Esophagus squamous epithelium (tissue), 5 donors: ENCODE measurements at regions not wholly inside any gene's neighbourhood (a gene's known extent, or its start where the extent isn't known, plus 50 kb on each side); places are given as distances from the start of the nearest gene placed in this dataset.

Experiments
- DNase-seq: peaks from one replicate; lab custom pipeline; 2025; lab: John Stamatoyannopoulos, UW
- H3K27ac ChIP-seq, 4 donors: fragments of 200-600 bp; sonication (generic); one replicate each; pipeline ENCODE4 v1.5.1; 2016 to 2019; ENCODE audit warnings: mild to moderate bottlenecking in 1 of 4
- H3K27me3 ChIP-seq, 4 donors: fragments of 200-600 bp; sonication (generic); 1 replicate in 3 of 4; 2 replicates in 1 of 4; pipeline versions ENCODE4 v1.5.1 to v1.6.0; 2017 to 2021; ENCODE audit warnings: antibody characterized with exemption in 1 of 4
- H3K36me3 ChIP-seq, 3 donors: fragments of 200-600 bp; sonication (generic); one replicate each; pipeline ENCODE4 v1.5.1; 2016 to 2019
- H3K4me1 ChIP-seq, 3 donors: fragments of 200-600 bp; sonication (generic); one replicate each; pipeline ENCODE4 v1.5.1; 2017 to 2019
- H3K4me3 ChIP-seq, 4 donors: fragments of 200-600 bp; sonication (generic); 1 replicate in 3 of 4; 2 replicates in 1 of 4; pipeline ENCODE4 v1.5.1; 2016 to 2019; ENCODE audit warnings: mild to moderate bottlenecking in 2 of 4, moderate library complexity in 1 of 4
- H3K9me3 ChIP-seq, 3 donors: fragments of 200-600 bp; sonication (generic); one replicate each; pipeline ENCODE4 v1.5.1; 2016 to 2019
- CTCF ChIP-seq, 6 experiments: fragments of 450-650 bp in 4 of 6; fragments of 200-600 bp in 2 of 6; sonication (generic) in 2 of 6; IDR thresholded peaks; one replicate each; pipeline ENCODE4 v1.5.1; 2016 to 2019; ENCODE audit warnings: antibody characterized with exemption in 6 of 6, mild to moderate bottlenecking in 4 of 6, moderate library complexity in 4 of 6
- POLR2A ChIP-seq, 4 donors: fragments of 450-650 bp; IDR thresholded peaks; one replicate each; pipeline ENCODE4 v1.6.1; 2017; ENCODE audit warnings: antibody characterized with exemption in 4 of 4, mild to moderate bottlenecking in 4 of 4, moderate library complexity in 3 of 4
- WGBS, 2 donors: methylation state at CpG; one replicate each; pipeline ENCODE4 v1.1.5; 2018; 5-methylcytosine and 5-hydroxymethylcytosine counted together
- intact Hi-C: fragments of 100-400 bp; cut with DNase I; formaldehyde crosslinking; loops from one replicate; pipeline ENCODE4 v1.15.0; 2022
- donor health status: DM: yes; HTN: yes; CAD: no.

DNA sequence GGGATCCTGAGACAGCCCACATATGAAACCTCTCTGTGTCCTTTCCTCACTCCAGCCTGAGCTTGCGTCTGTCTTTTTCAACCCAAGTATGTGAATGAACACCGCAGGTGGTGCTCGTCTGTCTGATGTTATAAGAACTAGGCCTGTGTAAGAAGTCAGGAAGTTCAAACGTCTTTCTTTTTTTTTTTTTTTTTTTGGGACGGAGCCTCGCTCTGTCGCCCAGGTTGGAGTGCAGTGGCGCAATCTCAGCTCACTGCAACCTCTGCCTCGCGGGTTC is 92.3 kb downstream of the ANKRD10 start:
- DNase-seq, result no peak
- Histone ChIP-seq H3K4me3 (no peak overlapping the region), H3K4me1 (peaks cover 0 to 6% (median 0%) of the 10 kb centered on the region in 3 donors), H3K27me3 (no peaks in the 10 kb centered on the region), H3K9me3 (no peaks in the 10 kb centered on the region), H3K27ac (no peak overlapping the region), H3K36me3 (no peaks in the 10 kb centered on the region)
- WGBS, 2 donors, result 55 to 76% methylated on average over 4 to 6 of the region's 10 CpGs
- intact Hi-C loops, result no loop called here
- TF ChIP-seq CTCF (IDR thresholded peaks at IDR 0.05), result no peak
- no peak for TF ChIP-seq POLR2A (IDR thresholded peaks at IDR 0.05)

- H3K4me1 ChIP-seq, result no peaks in the 10 kb centered on the region
- intact Hi-C loops, result no loop called here
- peaks cover 0 to under 1% (median 0%) of the 10 kb centered on the region in 4 donors for H3K27me3 ChIP-seq
- WGBS, 2 donors, result 65 to 86% methylated on average over 11 to 13 of the region's 13 CpGs
- H3K9me3 ChIP-seq, result no peaks in the 10 kb centered on the region
- no peaks in the 10 kb centered on the region for H3K36me3 ChIP-seq
- no peak for DNase-seq
- H3K27ac ChIP-seq, result no peak overlapping the region
- TF ChIP-seq POLR2A (IDR thresholded peaks at IDR 0.05) (no peak), CTCF (IDR thresholded peaks at IDR 0.05) (no peak)
- H3K4me3 ChIP-seq, result no peak overlapping the region
These were observed 90.1 kb downstream of the ANKRD10 start for GRCh38 chr13:110824702-110825300.

GRCh38 chr13:110825516-110825915 is 89.4 kb downstream of the ANKRD10 start:
- H3K9me3 ChIP-seq, result no peaks in the 10 kb centered on the region
- 72 to 86% methylated on average over 6 to 8 of the region's 13 CpGs for WGBS, 2 donors
- peaks cover 0 to 8% (median 0%) of the 10 kb centered on the region in 4 donors for H3K27me3 ChIP-seq
- H3K27ac ChIP-seq, result no peak overlapping the region
- no peak overlapping the region for H3K4me3 ChIP-seq
- TF ChIP-seq CTCF (IDR thresholded peaks at IDR 0.05) (no peak), POLR2A (IDR thresholded peaks at IDR 0.05) (no peak)
- no peaks in the 10 kb centered on the region for H3K36me3 ChIP-seq
- no peak for DNase-seq
- intact Hi-C loops, result no loop called here
- H3K4me1 ChIP-seq, result no peaks in the 10 kb centered on the region

- no peak for DNase-seq
- H3K36me3 ChIP-seq, result no peaks in the 10 kb centered on the region
- no peak overlapping the region for H3K4me3 ChIP-seq
- peaks cover 0 to 14% (median 0%) of the 10 kb centered on the region in 4 donors for H3K27me3 ChIP-seq
- WGBS, 2 donors, result 73 to 87% methylated on average over 2 to 4 of the region's 5 CpGs
- no peaks in the 10 kb centered on the region for H3K4me1 ChIP-seq
- H3K27ac ChIP-seq, result no peak overlapping the region
- TF ChIP-seq POLR2A (IDR thresholded peaks at IDR 0.05) (no peak), CTCF (IDR thresholded peaks at IDR 0.05) (no peak)
- no peaks in the 10 kb centered on the region for H3K9me3 ChIP-seq
- intact Hi-C loops, result no loop called here
These were observed 88.8 kb downstream of the ANKRD10 start for GRCh38 chr13:110826101-110826500.

GRCh38 chr13:110826861-110827672 is 87.8 kb downstream of the ANKRD10 start:
- H3K27me3 ChIP-seq, result peaks cover 0 to 24% (median 0%) of the 10 kb centered on the region in 4 donors
- H3K4me3 ChIP-seq, result no peak overlapping the region
- 84 to 92% methylated on average over 2 of the region's 4 CpGs for WGBS, 2 donors
- TF ChIP-seq POLR2A (IDR thresholded peaks at IDR 0.05), result no peak
- no peak for TF ChIP-seq CTCF (IDR thresholded peaks at IDR 0.05)
- intact Hi-C loops, result no loop called here
- H3K27ac ChIP-seq, result no peak overlapping the region
- H3K4me1 ChIP-seq, result no peaks in the 10 kb centered on the region
- H3K9me3 ChIP-seq, result no peaks in the 10 kb centered on the region
- no peaks in the 10 kb centered on the region for H3K36me3 ChIP-seq
- DNase-seq, result no peak
